H1 (cell line): ENCODE measurements at regions not wholly inside any gene's neighbourhood (a gene's known extent, or its start where the extent isn't known, plus 50 kb on each side); places are given as distances from the start of the nearest gene placed in this dataset.

Source experiments
- PHF8 ChIP-seq: fragments of 200-600 bp; sonication (generic); conservative IDR thresholded peaks from 2 replicates; pipeline ENCODE4 v1.7.1; 2012; ENCODE audit warnings: low read depth, mild to moderate bottlenecking, inconsistent platforms, low read length, moderate library complexity
- POLR2AphosphoS5 ChIP-seq: IDR thresholded peaks from 2 replicates; pipeline ENCODE4 v1.6.1; 2011; ENCODE audit warnings: low read depth, low read length
- TAF7 ChIP-seq: optimal IDR thresholded peaks from 2 replicates; pipeline ENCODE3; 2011; ENCODE audit warnings: low read depth, mild to moderate bottlenecking, inconsistent platforms, low read length, moderate library complexity, borderline replicate concordance
- TF ChIP-seq, protein P1 (sequence below): IDR thresholded peaks from 2 replicates; pipeline ENCODE4 v1.6.1; 2011; ENCODE audit warnings: low read depth, mild to moderate bottlenecking, low read length; ENCODE audit not compliant: insufficient read depth

DNA sequence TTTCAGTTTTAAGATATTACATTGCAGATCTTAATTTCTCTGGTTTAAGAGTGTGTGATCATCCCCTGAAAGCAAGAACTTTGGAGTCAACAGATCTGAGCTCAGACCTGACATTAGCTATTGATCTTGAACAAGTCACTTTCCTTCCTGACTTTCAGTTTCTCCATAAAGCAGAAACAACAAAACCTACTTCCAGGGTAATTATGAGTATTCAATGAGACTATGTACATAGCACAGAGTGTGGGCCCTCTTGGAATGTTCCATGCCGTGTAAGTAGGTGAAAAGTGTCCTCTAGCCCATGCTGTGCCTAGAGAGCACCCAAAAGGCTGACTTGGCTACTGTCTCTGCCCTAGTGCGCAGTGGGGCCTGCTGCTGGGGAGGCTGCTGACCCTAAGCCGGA is 188.0 kb upstream of the RPL34 start (continued):
- no peak for TF ChIP-seq POLR2AphosphoS5
- no peak for TF ChIP-seq TAF7
- no peak for TF ChIP-seq PHF8
- TF ChIP-seq, protein P1, sequence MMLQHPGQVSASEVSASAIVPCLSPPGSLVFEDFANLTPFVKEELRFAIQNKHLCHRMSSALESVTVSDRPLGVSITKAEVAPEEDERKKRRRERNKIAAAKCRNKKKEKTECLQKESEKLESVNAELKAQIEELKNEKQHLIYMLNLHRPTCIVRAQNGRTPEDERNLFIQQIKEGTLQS: no peak
- TF ChIP-seq, all 59 proteins: peak for 0
